ENCODE measurements at regions not wholly inside any gene's neighbourhood (a gene's known extent, or its start where the extent isn't known, plus 50 kb on each side); places are given as distances from the start of the nearest gene placed in this dataset.

DNA sequence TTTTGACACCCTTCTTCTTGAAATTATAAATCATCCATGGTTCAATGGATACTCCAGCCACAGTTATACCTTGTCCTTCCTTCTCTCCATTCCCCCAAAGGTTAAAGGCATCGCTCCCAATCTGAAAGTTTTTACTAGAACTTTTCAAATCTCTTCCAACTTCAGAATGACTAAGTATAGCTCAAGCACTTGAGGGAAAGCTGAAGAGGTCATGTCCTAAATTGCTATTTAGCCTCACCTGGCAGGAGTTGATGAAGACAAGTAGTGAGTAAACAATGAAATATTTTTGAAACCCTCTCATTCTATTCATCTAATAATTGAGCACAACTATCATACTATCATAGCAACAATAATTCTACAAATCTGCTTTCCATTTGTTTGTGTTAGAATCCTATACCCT is 167.8 kb downstream of the HNMT start:
- no peak for TF ChIP-seq EZH2 (IDR thresholded peaks at IDR 0.05; ENCODE audit: borderline replicate concordance, low read depth, low read length, severe bottlenecking)
- TF ChIP-seq, protein P1, sequence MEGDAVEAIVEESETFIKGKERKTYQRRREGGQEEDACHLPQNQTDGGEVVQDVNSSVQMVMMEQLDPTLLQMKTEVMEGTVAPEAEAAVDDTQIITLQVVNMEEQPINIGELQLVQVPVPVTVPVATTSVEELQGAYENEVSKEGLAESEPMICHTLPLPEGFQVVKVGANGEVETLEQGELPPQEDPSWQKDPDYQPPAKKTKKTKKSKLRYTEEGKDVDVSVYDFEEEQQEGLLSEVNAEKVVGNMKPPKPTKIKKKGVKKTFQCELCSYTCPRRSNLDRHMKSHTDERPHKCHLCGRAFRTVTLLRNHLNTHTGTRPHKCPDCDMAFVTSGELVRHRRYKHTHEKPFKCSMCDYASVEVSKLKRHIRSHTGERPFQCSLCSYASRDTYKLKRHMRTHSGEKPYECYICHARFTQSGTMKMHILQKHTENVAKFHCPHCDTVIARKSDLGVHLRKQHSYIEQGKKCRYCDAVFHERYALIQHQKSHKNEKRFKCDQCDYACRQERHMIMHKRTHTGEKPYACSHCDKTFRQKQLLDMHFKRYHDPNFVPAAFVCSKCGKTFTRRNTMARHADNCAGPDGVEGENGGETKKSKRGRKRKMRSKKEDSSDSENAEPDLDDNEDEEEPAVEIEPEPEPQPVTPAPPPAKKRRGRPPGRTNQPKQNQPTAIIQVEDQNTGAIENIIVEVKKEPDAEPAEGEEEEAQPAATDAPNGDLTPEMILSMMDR (IDR thresholded peaks at IDR 0.05; ENCODE audit: borderline replicate concordance, extremely low read depth, low read length, poor library complexity, severe bottlenecking) = no peak
- H3K4me3 ChIP-seq (ENCODE audit: low read depth in 1 of 2, low read length in 2 of 2) = no peak overlapping the region
- no peak for DNase-seq

DNA sequence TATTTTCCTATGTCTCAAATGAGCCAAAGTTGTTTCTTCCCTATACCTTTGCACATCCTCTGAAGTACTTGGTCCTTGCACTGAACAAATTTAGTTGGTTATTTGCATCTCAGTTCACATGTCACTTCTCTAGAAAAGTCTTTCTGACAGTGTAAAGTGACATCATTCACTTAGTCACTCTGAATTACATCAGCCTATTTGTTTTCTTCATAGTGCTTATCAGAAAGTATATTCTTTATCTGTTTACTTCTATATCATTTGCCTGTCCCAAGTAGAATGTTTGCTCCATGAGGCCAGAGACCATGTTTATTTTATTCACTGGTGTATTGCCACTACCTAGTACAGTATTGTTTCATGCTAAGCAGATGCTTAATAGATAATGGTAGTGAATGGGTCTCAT is 173.7 kb downstream of the HNMT start:
- Histone ChIP-seq H4K20me1 (ENCODE audit: insufficient read depth, low read length) (no peaks in the 10 kb centered on the region), H3K27me3 (ENCODE audit: insufficient read depth, low read length, poor library complexity) (no peaks in the 10 kb centered on the region), H3K36me3 (ENCODE audit: insufficient read depth, low read length) (no peaks in the 10 kb centered on the region), H3K9me3 (ENCODE audit: insufficient read depth, low read length, severe bottlenecking) (no peaks in the 10 kb centered on the region), H3K4me3 (ENCODE audit: low read depth in 1 of 2, low read length in 2 of 2) (no peak overlapping the region), H3K27ac (ENCODE audit: low read length) (no peak overlapping the region), H3K4me1 (ENCODE audit: insufficient read depth, low read length) (no peaks in the 10 kb centered on the region), H3K9ac (ENCODE audit: low read depth, low read length) (no peak overlapping the region), H2AFZ (ENCODE audit: low read depth, low read length) (no peak overlapping the region), H3K79me2 (ENCODE audit: insufficient read depth, low read length) (no peaks in the 10 kb centered on the region), H3K4me2 (ENCODE audit: insufficient read depth, low read length) (no peak overlapping the region)
- no peak for ATAC-seq (ENCODE audit: insufficient read depth, low read depth)
- TF ChIP-seq, protein P1 (IDR thresholded peaks at IDR 0.05; ENCODE audit: borderline replicate concordance, extremely low read depth, low read length, poor library complexity, severe bottlenecking) = no peak
- TF ChIP-seq EZH2 (IDR thresholded peaks at IDR 0.05; ENCODE audit: borderline replicate concordance, low read depth, low read length, severe bottlenecking) = no peak
- no peak for DNase-seq

More for the DNA sequence above, 167.8 kb downstream of the HNMT start:
- no peaks in the 10 kb centered on the region for H3K36me3 ChIP-seq (ENCODE audit: insufficient read depth, low read length)
- no peak overlapping the region for H3K27ac ChIP-seq (ENCODE audit: low read length)
- H3K9ac ChIP-seq (ENCODE audit: low read depth, low read length) = no peak overlapping the region
- no peaks in the 10 kb centered on the region for H3K4me1 ChIP-seq (ENCODE audit: insufficient read depth, low read length)
- no peaks in the 10 kb centered on the region for H3K79me2 ChIP-seq (ENCODE audit: insufficient read depth, low read length)
- no peaks in the 10 kb centered on the region for H4K20me1 ChIP-seq (ENCODE audit: insufficient read depth, low read length)
- no peak overlapping the region for H3K4me2 ChIP-seq (ENCODE audit: insufficient read depth, low read length)
- no peak for ATAC-seq (ENCODE audit: insufficient read depth, low read depth)
- no peaks in the 10 kb centered on the region for H3K9me3 ChIP-seq (ENCODE audit: insufficient read depth, low read length, severe bottlenecking)
- H2AFZ ChIP-seq (ENCODE audit: low read depth, low read length) = no peak overlapping the region
- no peaks in the 10 kb centered on the region for H3K27me3 ChIP-seq (ENCODE audit: insufficient read depth, low read length, poor library complexity)

DNA sequence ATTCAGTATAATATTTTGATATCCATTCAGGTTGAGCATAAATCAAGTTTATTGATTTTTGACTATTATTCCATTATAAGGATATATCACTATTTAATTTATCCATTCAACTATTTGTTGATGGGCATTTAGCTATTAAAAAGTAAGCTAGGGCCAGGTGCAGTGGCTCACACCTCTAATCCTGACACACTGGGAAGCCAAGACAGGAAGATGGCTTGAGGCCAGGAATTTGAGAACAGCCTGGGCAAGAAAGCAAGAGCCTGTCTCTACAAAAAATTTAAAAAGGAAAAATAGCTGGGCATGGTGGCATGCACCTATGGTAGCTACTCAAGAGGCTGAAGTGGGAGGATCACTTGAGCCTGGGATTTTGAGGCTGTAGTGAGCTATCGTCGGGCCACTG is 183.5 kb downstream of the HNMT start:
- Histone ChIP-seq H3K4me1 (ENCODE audit: insufficient read depth, low read length) (no peaks in the 10 kb centered on the region), H4K20me1 (ENCODE audit: insufficient read depth, low read length) (no peaks in the 10 kb centered on the region), H3K27me3 (ENCODE audit: insufficient read depth, low read length, poor library complexity) (no peaks in the 10 kb centered on the region), H3K9ac (ENCODE audit: low read depth, low read length) (no peak overlapping the region), H3K9me3 (ENCODE audit: insufficient read depth, low read length, severe bottlenecking) (no peaks in the 10 kb centered on the region), H3K36me3 (ENCODE audit: insufficient read depth, low read length) (no peaks in the 10 kb centered on the region), H3K79me2 (ENCODE audit: insufficient read depth, low read length) (no peaks in the 10 kb centered on the region), H3K4me3 (ENCODE audit: low read depth in 1 of 2, low read length in 2 of 2) (no peak overlapping the region), H3K4me2 (ENCODE audit: insufficient read depth, low read length) (no peak overlapping the region), H3K27ac (ENCODE audit: low read length) (no peak overlapping the region), H2AFZ (ENCODE audit: low read depth, low read length) (no peak overlapping the region)
- TF ChIP-seq EZH2 (IDR thresholded peaks at IDR 0.05; ENCODE audit: borderline replicate concordance, low read depth, low read length, severe bottlenecking) = no peak
- TF ChIP-seq, protein P1 (IDR thresholded peaks at IDR 0.05; ENCODE audit: borderline replicate concordance, extremely low read depth, low read length, poor library complexity, severe bottlenecking) = no peak
- ATAC-seq (ENCODE audit: insufficient read depth, low read depth) = no peak
- DNase-seq = no peak

DNA sequence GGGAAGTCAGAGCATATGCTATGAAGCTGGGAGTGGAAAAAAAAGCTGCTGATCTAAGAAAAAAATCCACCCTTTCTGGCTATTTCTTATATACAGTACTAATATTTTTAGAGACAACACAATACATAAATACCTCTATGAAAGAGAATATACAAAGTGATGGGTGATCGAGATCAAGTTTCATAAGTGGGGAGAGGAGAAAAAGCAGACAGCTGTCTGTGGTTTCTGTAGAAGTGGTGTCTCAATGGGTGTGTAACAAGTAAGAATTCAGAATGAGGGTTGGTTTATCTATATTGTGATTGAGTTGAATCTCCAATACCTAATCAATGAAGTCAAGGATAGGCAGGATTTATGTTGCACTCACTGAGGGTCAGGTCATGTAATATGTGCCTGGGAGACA is 191.0 kb downstream of the HNMT start:
- no peak for DNase-seq
- H4K20me1 ChIP-seq (ENCODE audit: insufficient read depth, low read length) = no peaks in the 10 kb centered on the region
- TF ChIP-seq, protein P1 (IDR thresholded peaks at IDR 0.05; ENCODE audit: borderline replicate concordance, extremely low read depth, low read length, poor library complexity, severe bottlenecking) = no peak
- no peak for TF ChIP-seq EZH2 (IDR thresholded peaks at IDR 0.05; ENCODE audit: borderline replicate concordance, low read depth, low read length, severe bottlenecking)

More for the DNA sequence above, 191.0 kb downstream of the HNMT start:
- H3K4me2 ChIP-seq (ENCODE audit: insufficient read depth, low read length) = no peak overlapping the region
- H3K79me2 ChIP-seq (ENCODE audit: insufficient read depth, low read length) = no peaks in the 10 kb centered on the region
- H2AFZ ChIP-seq (ENCODE audit: low read depth, low read length) = no peak overlapping the region
- H3K27ac ChIP-seq (ENCODE audit: low read length) = no peak overlapping the region
- H3K36me3 ChIP-seq (ENCODE audit: insufficient read depth, low read length) = no peaks in the 10 kb centered on the region
- no peaks in the 10 kb centered on the region for H3K27me3 ChIP-seq (ENCODE audit: insufficient read depth, low read length, poor library complexity)
- no peak overlapping the region for H3K9ac ChIP-seq (ENCODE audit: low read depth, low read length)
- no peaks in the 10 kb centered on the region for H3K9me3 ChIP-seq (ENCODE audit: insufficient read depth, low read length, severe bottlenecking)
- no peaks in the 10 kb centered on the region for H3K4me1 ChIP-seq (ENCODE audit: insufficient read depth, low read length)
- no peak overlapping the region for H3K4me3 ChIP-seq (ENCODE audit: low read depth in 1 of 2, low read length in 2 of 2)
- ATAC-seq (ENCODE audit: insufficient read depth, low read depth) = no peak
